Central memory CD8-positive, alpha-beta T cell (primary cell): ENCODE measurements at regions not wholly inside any gene's neighbourhood (a gene's known extent, or its start where the extent isn't known, plus 50 kb on each side); places are given as distances from the start of the nearest gene placed in this dataset.
"Not testable (repeated sequence)": the region's sequence is repeated elsewhere in the genome, so short reads cannot be mapped to it uniquely, and the experiment has no call there.

Experiments
- ATAC-seq: fragments of 150-1000 bp; cut with Tn5 transposase; replicated peaks from 2 replicates; pipeline ENCODE4 v1.10.0; 2022; ENCODE audit warnings: mild to moderate bottlenecking, moderate FRiP score, moderate number of reproducible peaks; ENCODE audit not compliant: poor library complexity, severe bottlenecking; ENCODE audit errors: extremely low read depth
- DNase-seq, 2 donors: peaks; one replicate each; pipeline ENCODE4 v3.0.0; 2021; ENCODE audit warnings: low spot score in 2 of 2
- H3K27ac Mint-ChIP-seq: one replicate; pipeline ENCODE4 v1.8.0; 2022; ENCODE audit warnings: low read depth, mild to moderate bottlenecking, moderate library complexity, mixed read lengths
- H3K27me3 Mint-ChIP-seq: one replicate; pipeline ENCODE4 v1.8.0; 2022; ENCODE audit warnings: mixed read lengths
- H3K36me3 Mint-ChIP-seq: one replicate; pipeline ENCODE4 v1.8.0; 2022; ENCODE audit warnings: mild to moderate bottlenecking, moderate library complexity, mixed read lengths; ENCODE audit not compliant: insufficient read depth
- H3K4me1 Mint-ChIP-seq: one replicate; pipeline ENCODE4 v1.8.0; 2022; ENCODE audit warnings: mixed read lengths
- H3K4me3 Mint-ChIP-seq: one replicate; pipeline ENCODE4 v1.8.0; 2022; ENCODE audit warnings: mild to moderate bottlenecking, moderate library complexity, mixed read lengths
- H3K9me3 Mint-ChIP-seq: one replicate; pipeline ENCODE4 v1.8.0; 2022; ENCODE audit warnings: mixed read lengths

GRCh38 chr16:61007694-61008093 lies 1028.5 kb downstream of the CDH8 start:
- DNase-seq (no peak), ATAC-seq (no peak)
- H3K27ac Mint-ChIP-seq = no peak overlapping the region
- no peaks in the 10 kb centered on the region for H3K27me3 Mint-ChIP-seq
- peaks cover 15% of the 10 kb centered on the region for H3K9me3 Mint-ChIP-seq
- no peak overlapping the region for H3K4me3 Mint-ChIP-seq
- no peaks in the 10 kb centered on the region for H3K36me3 Mint-ChIP-seq
- no peaks in the 10 kb centered on the region for H3K4me1 Mint-ChIP-seq

DNA sequence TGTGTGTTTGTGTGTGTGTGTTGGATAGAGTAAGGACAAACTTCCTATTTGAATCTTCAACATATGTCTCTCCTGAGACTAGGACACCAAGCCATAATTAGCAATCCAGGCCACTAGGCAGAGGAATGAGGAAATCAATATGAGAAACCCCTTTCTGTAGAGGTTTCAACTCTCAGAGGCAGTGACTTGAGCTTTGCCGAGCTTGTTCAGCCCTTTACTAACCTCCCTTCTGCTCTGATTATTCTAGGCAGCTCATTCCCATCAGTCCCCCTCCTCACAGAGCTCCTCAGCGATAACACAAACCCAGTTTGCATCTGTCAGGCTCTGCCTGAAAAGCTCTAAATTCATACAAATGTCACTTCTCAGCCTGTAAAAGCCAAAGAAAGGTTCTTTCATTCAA lies 1030.3 kb downstream of the CDH8 start:
- H3K4me1 Mint-ChIP-seq = no peaks in the 10 kb centered on the region
- H3K27ac Mint-ChIP-seq = no peak overlapping the region
- no peaks in the 10 kb centered on the region for H3K36me3 Mint-ChIP-seq
- ATAC-seq = no peak
- H3K27me3 Mint-ChIP-seq = no peaks in the 10 kb centered on the region
- H3K9me3 Mint-ChIP-seq = peaks cover 9% of the 10 kb centered on the region
- DNase-seq = no peak
- no peak overlapping the region for H3K4me3 Mint-ChIP-seq

DNA sequence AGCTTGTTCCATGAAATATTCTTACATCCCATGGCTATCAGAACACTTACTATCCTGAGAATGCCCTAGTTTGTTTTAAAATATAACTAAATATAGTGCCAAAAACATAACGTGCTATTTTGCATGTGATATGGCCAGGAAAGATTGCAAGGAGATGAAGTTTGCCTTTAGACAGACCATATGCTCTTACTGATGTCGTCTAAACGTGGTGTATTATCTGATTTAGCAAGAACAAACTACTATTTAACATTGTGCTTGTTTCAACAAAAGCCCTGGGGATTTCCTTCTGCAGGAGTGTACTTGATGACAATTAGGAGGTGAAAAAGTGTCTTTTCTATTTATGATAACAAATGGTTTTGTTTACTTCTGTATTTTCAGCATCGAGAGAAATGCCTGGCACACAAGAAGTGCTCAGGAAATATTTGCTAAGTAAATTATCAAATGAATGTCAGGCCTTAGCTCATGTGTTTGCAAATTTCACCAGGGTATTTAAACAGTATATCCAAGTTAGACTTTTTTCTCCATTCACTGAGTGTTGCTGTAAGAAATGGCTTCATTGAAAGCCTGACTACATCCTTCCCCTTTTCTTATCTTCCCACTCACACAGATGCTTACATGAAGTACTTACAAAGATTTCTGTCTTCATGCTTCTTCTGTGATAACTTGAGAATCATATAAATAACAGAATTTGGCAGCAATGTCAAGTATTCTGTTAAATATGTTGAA lies 1033.6 kb downstream of the CDH8 start:
- H3K4me1 Mint-ChIP-seq = no peaks in the 10 kb centered on the region
- H3K27me3 Mint-ChIP-seq = no peaks in the 10 kb centered on the region
- no peak overlapping the region for H3K4me3 Mint-ChIP-seq
- no peak for DNase-seq
- no peak for ATAC-seq
- peaks cover 13% of the 10 kb centered on the region for H3K9me3 Mint-ChIP-seq
- no peak overlapping the region for H3K27ac Mint-ChIP-seq
- H3K36me3 Mint-ChIP-seq = no peaks in the 10 kb centered on the region

DNA sequence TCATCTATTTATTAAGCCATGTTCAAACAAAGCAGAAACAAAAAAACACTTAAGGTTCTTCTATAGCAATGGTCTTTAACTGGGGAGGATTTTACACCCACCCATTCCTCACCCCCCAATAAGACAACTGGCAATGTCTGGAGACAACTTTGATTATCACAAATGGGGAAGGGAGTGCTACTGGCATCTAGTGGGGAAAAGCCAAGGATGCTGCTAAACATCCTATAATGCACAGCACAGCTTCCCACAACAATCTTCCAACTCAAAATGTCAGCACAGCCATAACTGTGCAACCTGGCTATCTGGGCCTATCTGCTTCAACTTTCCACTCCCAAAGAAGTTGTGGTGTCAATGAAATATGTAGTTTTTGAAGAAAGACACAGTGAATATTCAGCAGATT lies 1044.4 kb downstream of the CDH8 start:
- ATAC-seq (no peak), DNase-seq (no peak)
- no peaks in the 10 kb centered on the region for H3K36me3 Mint-ChIP-seq
- H3K9me3 Mint-ChIP-seq = peaks cover 22% of the 10 kb centered on the region
- H3K4me3 Mint-ChIP-seq = no peak overlapping the region
- H3K4me1 Mint-ChIP-seq = no peaks in the 10 kb centered on the region
- H3K27ac Mint-ChIP-seq = no peak overlapping the region
- no peaks in the 10 kb centered on the region for H3K27me3 Mint-ChIP-seq

GRCh38 chr16:60989592-60989991 lies 1046.6 kb downstream of the CDH8 start:
- no peaks in the 10 kb centered on the region for H3K4me1 Mint-ChIP-seq
- ATAC-seq (no peak), DNase-seq (no peak)
- no peak overlapping the region for H3K27ac Mint-ChIP-seq
- peaks cover 28% of the 10 kb centered on the region for H3K9me3 Mint-ChIP-seq
- H3K4me3 Mint-ChIP-seq = no peak overlapping the region
- H3K36me3 Mint-ChIP-seq = no peaks in the 10 kb centered on the region
- H3K27me3 Mint-ChIP-seq = no peaks in the 10 kb centered on the region

DNA sequence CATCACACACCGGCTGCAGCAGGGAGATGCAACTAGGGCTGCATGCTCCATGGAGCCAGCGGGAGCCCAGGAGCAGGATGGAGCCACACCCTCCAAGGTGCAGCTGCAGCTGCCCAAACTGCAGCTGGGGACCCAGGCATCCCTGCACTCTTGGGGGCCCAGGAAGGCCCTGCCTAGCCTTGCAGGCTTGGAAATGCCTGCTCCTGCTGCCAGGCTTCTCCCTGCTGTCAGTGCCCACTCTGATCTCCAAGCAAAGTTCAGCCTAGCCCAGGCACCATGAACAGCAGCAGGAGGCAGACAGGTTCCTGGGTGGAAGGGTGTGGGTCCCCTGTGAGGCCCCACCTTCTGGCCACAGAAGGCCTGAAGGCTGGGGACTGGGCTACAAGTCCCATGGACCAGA lies 1057.1 kb downstream of the CDH8 start:
- no peak for ATAC-seq
- Mint-ChIP-seq H3K9me3 (peaks cover 18% of the 10 kb centered on the region), H3K4me3 (no peak overlapping the region), H3K4me1 (no peaks in the 10 kb centered on the region), H3K36me3 (no peaks in the 10 kb centered on the region), H3K27ac (no peak overlapping the region), H3K27me3 (no peaks in the 10 kb centered on the region)
- DNase-seq = no peak

DNA sequence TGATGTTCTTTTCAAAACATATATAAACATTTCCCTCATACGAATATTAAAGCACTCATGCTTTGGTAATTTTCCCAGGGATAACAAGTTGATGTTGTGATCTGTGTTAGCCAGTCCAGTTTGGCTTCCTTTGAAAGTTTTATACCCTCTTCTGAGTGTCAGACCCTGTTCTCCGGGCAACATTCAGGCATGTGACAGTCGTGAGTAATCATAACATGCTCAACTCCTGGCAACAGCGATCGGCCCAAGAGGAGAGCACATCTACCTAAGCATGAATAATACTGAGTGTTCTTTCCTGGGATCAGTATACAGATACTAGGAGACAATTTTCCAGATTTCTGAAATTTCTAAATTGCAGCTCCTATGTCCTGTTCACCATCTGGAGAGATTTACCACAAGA lies 1086.4 kb downstream of the CDH8 start:
- no peak for ATAC-seq
- DNase-seq = no peak
- H3K4me1 Mint-ChIP-seq = no peaks in the 10 kb centered on the region
- no peak overlapping the region for H3K27ac Mint-ChIP-seq
- H3K4me3 Mint-ChIP-seq = no peak overlapping the region
- H3K9me3 Mint-ChIP-seq = peaks cover 18% of the 10 kb centered on the region
- no peaks in the 10 kb centered on the region for H3K27me3 Mint-ChIP-seq
- no peaks in the 10 kb centered on the region for H3K36me3 Mint-ChIP-seq

GRCh38 chr16:60945225-60945624 lies 1091.0 kb downstream of the CDH8 start:
- H3K36me3 Mint-ChIP-seq = no peaks in the 10 kb centered on the region
- no peaks in the 10 kb centered on the region for H3K27me3 Mint-ChIP-seq
- H3K27ac Mint-ChIP-seq = no peak overlapping the region
- H3K9me3 Mint-ChIP-seq = peaks cover 6% of the 10 kb centered on the region
- DNase-seq (no peak), ATAC-seq (no peak)
- H3K4me1 Mint-ChIP-seq = no peaks in the 10 kb centered on the region
- H3K4me3 Mint-ChIP-seq = no peak overlapping the region

- not testable (repeated sequence) for H3K27ac Mint-ChIP-seq, H3K4me3 Mint-ChIP-seq, H3K27me3 Mint-ChIP-seq, DNase-seq, ATAC-seq, H3K4me1 Mint-ChIP-seq, H3K36me3 Mint-ChIP-seq
- H3K9me3 Mint-ChIP-seq = peaks cover 32% of the 10 kb centered on the region
Measured at GRCh38 chr16:60936189-60936588, 1100.0 kb downstream of the CDH8 start.

GRCh38 chr16:60932600-60932999 lies 1103.6 kb downstream of the CDH8 start:
- H3K36me3 Mint-ChIP-seq = no peaks in the 10 kb centered on the region
- H3K9me3 Mint-ChIP-seq = peaks cover 32% of the 10 kb centered on the region
- ATAC-seq (no peak), DNase-seq (no peak)
- H3K4me1 Mint-ChIP-seq = no peaks in the 10 kb centered on the region
- no peaks in the 10 kb centered on the region for H3K27me3 Mint-ChIP-seq
- no peak overlapping the region for H3K27ac Mint-ChIP-seq
- no peak overlapping the region for H3K4me3 Mint-ChIP-seq

- no peak overlapping the region for H3K4me3 Mint-ChIP-seq
- no peaks in the 10 kb centered on the region for H3K27me3 Mint-ChIP-seq
- no peak for ATAC-seq
Measured at GRCh38 chr16:60930291-60930690, 1105.9 kb downstream of the CDH8 start.

DNA sequence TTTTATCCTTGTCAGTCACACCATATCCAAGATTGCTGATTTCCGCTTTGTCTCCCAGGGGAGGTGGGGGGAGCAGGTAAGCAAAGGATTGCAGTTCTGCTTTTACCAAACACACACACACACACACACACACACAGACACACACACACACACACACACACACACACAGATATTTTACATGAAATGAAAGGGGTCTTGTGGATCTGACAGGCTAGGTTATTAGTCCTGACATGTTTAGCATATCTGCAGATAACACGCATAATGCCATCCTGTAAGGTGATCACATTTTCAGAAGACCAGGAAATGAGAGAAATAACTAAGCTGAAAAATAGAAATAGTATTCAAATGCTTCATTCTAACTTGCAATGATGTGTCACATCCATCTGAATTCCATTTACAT lies 1113.3 kb downstream of the CDH8 start:
- H3K4me1 Mint-ChIP-seq = no peaks in the 10 kb centered on the region
- no peak for ATAC-seq
- no peak overlapping the region for H3K4me3 Mint-ChIP-seq
- no peak for DNase-seq
- no peaks in the 10 kb centered on the region for H3K36me3 Mint-ChIP-seq
- H3K27me3 Mint-ChIP-seq = no peaks in the 10 kb centered on the region
- H3K27ac Mint-ChIP-seq = no peak overlapping the region
- H3K9me3 Mint-ChIP-seq = peaks cover 26% of the 10 kb centered on the region

More at GRCh38 chr16:60930291-60930690, 1105.9 kb downstream of the CDH8 start:
- H3K9me3 Mint-ChIP-seq = peaks cover 37% of the 10 kb centered on the region
- no peaks in the 10 kb centered on the region for H3K4me1 Mint-ChIP-seq
- no peaks in the 10 kb centered on the region for H3K36me3 Mint-ChIP-seq
- no peak for DNase-seq
- H3K27ac Mint-ChIP-seq = no peak overlapping the region

GRCh38 chr16:60914334-60914733 lies 1121.9 kb downstream of the CDH8 start:
- Mint-ChIP-seq H3K36me3 (peaks cover 2% of the 10 kb centered on the region), H3K9me3 (peaks cover 24% of the 10 kb centered on the region), H3K4me1 (no peaks in the 10 kb centered on the region), H3K27me3 (no peaks in the 10 kb centered on the region), H3K4me3 (no peak overlapping the region), H3K27ac (no peak overlapping the region)
- DNase-seq = no peak
- ATAC-seq = no peak
